HCT116 (cell line): ENCODE measurements at regions not wholly inside any gene's neighbourhood (a gene's known extent, or its start where the extent isn't known, plus 50 kb on each side); places are given as distances from the start of the nearest gene placed in this dataset.

Source experiments
- POLR2A ChIP-seq: IDR thresholded peaks from 2 replicates; pipeline ENCODE4 v1.7.0; 2011; ENCODE audit warnings: borderline replicate concordance; ENCODE audit not compliant: insufficient read depth, insufficient read length; ENCODE audit errors: extremely low read depth
- TF ChIP-seq, protein P1 (sequence below), 3 experiments: fragments of 200-600 bp in 1 of 3; sonication (generic) in 1 of 3; IDR thresholded peaks in 2 of 3; conservative IDR thresholded peaks in 1 of 3; 2 replicates each; pipeline ENCODE4 v1.5.1; 2012 to 2017; ENCODE audit warnings: low read depth in 2 of 3, low read length in 2 of 3, antibody characterized with exemption in 1 of 3, borderline replicate concordance in 1 of 3, control low read depth in 1 of 3, mild to moderate bottlenecking in 1 of 3, mixed read lengths in 1 of 3, mixed run types in 1 of 3, moderate library complexity in 1 of 3; ENCODE audit not compliant: insufficient read depth in 1 of 3

DNA sequence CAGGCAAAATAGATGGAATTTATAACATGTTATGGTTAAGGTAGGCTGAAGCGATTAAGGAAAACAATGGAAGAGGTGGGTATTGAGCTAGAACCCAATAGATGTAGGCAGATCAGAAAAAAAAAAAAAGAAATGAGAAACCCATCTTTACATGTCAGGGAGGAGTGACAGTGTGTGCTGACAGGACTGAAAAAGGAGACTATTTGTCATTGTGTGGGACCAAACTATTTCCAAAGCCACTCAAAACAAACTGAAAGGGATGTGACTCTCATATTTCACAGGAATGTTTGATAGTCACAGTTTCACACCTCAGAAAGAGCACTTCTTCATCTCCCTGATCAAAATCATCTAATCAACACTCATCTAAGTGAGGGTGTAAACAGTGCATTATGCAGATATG lies 122.3 kb upstream of the KIF2A start:
- TF ChIP-seq, protein P1, sequence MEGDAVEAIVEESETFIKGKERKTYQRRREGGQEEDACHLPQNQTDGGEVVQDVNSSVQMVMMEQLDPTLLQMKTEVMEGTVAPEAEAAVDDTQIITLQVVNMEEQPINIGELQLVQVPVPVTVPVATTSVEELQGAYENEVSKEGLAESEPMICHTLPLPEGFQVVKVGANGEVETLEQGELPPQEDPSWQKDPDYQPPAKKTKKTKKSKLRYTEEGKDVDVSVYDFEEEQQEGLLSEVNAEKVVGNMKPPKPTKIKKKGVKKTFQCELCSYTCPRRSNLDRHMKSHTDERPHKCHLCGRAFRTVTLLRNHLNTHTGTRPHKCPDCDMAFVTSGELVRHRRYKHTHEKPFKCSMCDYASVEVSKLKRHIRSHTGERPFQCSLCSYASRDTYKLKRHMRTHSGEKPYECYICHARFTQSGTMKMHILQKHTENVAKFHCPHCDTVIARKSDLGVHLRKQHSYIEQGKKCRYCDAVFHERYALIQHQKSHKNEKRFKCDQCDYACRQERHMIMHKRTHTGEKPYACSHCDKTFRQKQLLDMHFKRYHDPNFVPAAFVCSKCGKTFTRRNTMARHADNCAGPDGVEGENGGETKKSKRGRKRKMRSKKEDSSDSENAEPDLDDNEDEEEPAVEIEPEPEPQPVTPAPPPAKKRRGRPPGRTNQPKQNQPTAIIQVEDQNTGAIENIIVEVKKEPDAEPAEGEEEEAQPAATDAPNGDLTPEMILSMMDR (IDR thresholded peaks at IDR 0.05 in 2 of 3, conservative IDR thresholded peaks at IDR 0.05 in 1 of 3; ENCODE audit: borderline replicate concordance in 1 of 3, insufficient read depth in 1 of 3, low read depth in 2 of 3, low read length in 2 of 3): no peak
- TF ChIP-seq POLR2A: no peak
